ENCODE measurements at regions not wholly inside any gene's neighbourhood (a gene's known extent, or its start where the extent isn't known, plus 50 kb on each side); places are given as distances from the start of the nearest gene placed in this dataset.

DNA sequence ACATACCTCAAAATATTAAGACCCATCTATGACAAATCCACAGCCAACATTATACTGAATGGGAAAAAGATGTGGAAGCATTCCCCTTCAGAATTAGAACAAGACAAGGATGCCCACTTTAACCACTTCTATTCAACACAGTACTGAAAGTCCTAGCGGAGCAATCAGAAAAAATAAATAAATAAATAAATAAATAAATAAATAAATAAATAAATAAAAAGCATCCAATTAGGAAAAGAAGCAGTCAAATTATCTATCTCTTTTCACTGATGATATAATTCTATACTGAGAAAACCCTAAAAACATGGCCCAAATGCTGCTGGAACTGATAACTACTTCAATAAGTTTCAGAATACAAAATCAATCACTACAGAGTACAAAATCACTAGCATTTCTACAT lies 67.5 kb downstream of the PRR32 start:
- TF ChIP-seq, protein P1, sequence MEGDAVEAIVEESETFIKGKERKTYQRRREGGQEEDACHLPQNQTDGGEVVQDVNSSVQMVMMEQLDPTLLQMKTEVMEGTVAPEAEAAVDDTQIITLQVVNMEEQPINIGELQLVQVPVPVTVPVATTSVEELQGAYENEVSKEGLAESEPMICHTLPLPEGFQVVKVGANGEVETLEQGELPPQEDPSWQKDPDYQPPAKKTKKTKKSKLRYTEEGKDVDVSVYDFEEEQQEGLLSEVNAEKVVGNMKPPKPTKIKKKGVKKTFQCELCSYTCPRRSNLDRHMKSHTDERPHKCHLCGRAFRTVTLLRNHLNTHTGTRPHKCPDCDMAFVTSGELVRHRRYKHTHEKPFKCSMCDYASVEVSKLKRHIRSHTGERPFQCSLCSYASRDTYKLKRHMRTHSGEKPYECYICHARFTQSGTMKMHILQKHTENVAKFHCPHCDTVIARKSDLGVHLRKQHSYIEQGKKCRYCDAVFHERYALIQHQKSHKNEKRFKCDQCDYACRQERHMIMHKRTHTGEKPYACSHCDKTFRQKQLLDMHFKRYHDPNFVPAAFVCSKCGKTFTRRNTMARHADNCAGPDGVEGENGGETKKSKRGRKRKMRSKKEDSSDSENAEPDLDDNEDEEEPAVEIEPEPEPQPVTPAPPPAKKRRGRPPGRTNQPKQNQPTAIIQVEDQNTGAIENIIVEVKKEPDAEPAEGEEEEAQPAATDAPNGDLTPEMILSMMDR (IDR thresholded peaks at IDR 0.05; ENCODE audit: poor library complexity, severe bottlenecking) = no peak
- ATAC-seq (ENCODE audit: low read depth) (no peak), DNase-seq (ENCODE audit: low spot score) (no peak)
- no peaks in the 10 kb centered on the region for H3K27me3 ChIP-seq (ENCODE audit: insufficient read depth, poor library complexity, severe bottlenecking)
- H3K27ac ChIP-seq (ENCODE audit: poor library complexity, severe bottlenecking) = no peak overlapping the region
- H3K4me3 ChIP-seq (ENCODE audit: severe bottlenecking) = no peak overlapping the region
- H3K36me3 ChIP-seq (ENCODE audit: low read depth) = no peaks in the 10 kb centered on the region
- no peaks in the 10 kb centered on the region for H3K9me3 ChIP-seq (ENCODE audit: severe bottlenecking)
- no peaks in the 10 kb centered on the region for H3K4me1 ChIP-seq (ENCODE audit: insufficient read depth, poor library complexity, severe bottlenecking)

DNA sequence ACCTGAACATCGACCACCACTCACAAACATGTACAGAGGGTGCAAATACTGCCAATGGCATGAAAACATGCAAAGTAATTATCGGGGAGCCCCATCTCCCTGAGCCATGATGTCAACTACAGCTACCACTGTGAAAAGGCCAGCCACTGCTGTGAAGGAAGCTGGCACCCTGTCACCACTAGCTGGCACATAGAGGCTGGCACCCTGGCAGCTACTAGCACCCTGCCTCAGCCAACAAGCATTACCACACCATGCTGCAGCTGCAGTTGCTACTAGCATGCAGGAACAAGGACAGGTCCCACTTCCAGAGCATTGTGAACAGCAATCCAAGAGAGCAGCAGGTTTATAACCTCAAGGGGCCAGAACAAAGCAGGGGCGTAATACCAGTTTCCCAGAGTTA lies 81.4 kb downstream of the PRR32 start:
- no peaks in the 10 kb centered on the region for H3K4me1 ChIP-seq (ENCODE audit: insufficient read depth, poor library complexity, severe bottlenecking)
- H3K36me3 ChIP-seq (ENCODE audit: low read depth) = no peaks in the 10 kb centered on the region
- DNase-seq (ENCODE audit: low spot score) (no peak), ATAC-seq (ENCODE audit: low read depth) (no peak)
- TF ChIP-seq, protein P1 (IDR thresholded peaks at IDR 0.05; ENCODE audit: poor library complexity, severe bottlenecking) = no peak
- no peaks in the 10 kb centered on the region for H3K9me3 ChIP-seq (ENCODE audit: severe bottlenecking)
- no peak overlapping the region for H3K27ac ChIP-seq (ENCODE audit: poor library complexity, severe bottlenecking)
- H3K4me3 ChIP-seq (ENCODE audit: severe bottlenecking) = no peak overlapping the region
- no peaks in the 10 kb centered on the region for H3K27me3 ChIP-seq (ENCODE audit: insufficient read depth, poor library complexity, severe bottlenecking)

DNA sequence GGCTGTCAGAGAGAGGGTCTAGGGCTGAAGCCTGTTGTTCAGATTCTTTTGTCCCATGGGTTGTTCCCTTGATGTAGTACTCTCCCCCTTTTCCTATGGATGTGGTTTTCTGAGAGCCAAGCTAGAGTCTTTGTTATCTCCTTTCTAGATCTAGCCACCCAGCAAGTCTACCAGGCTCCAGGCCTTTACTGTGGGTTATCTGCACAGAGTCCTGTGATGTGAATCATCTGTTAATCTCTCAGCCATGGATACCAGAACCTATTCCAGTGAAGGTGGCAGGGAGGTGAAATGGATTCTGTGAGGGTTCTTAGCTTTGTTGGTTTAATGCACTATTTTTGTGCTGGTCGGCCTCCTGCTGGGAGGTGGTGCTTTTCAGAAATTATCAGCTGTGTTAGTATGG lies 109.5 kb downstream of the PRR32 start:
- Histone ChIP-seq H3K4me1 (ENCODE audit: insufficient read depth, poor library complexity, severe bottlenecking) (no peaks in the 10 kb centered on the region), H3K9me3 (ENCODE audit: severe bottlenecking) (no peaks in the 10 kb centered on the region), H3K27ac (ENCODE audit: poor library complexity, severe bottlenecking) (no peak overlapping the region), H3K27me3 (ENCODE audit: insufficient read depth, poor library complexity, severe bottlenecking) (no peaks in the 10 kb centered on the region), H3K4me3 (ENCODE audit: severe bottlenecking) (no peak overlapping the region), H3K36me3 (ENCODE audit: low read depth) (no peaks in the 10 kb centered on the region)
- DNase-seq (ENCODE audit: low spot score) (no peak), ATAC-seq (ENCODE audit: low read depth) (no peak)
- TF ChIP-seq, protein P1 (IDR thresholded peaks at IDR 0.05; ENCODE audit: poor library complexity, severe bottlenecking) = no peak

DNA sequence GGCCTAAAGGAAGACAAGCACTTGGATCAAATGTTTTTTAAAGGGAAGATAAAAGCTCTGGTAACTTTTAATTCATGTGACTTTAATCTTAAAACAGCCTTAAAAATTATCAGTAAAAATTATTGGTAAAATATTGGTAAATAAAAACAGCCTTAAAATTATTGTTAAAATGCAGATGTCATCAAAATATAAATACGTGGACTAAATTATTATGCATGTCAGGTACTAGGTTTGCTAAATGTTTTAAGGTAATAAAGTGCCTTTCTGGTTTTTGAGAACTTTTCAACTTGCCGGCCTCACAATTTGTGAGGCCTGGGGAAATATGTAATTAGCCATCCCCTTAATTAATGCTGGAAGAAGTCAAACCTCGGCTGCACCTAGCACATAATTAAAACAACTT lies 147.7 kb downstream of the PRR32 start:
- ATAC-seq (ENCODE audit: low read depth) = no peak
- Histone ChIP-seq H3K4me1 (ENCODE audit: insufficient read depth, poor library complexity, severe bottlenecking) (no peaks in the 10 kb centered on the region), H3K9me3 (ENCODE audit: severe bottlenecking) (no peaks in the 10 kb centered on the region), H3K27me3 (ENCODE audit: insufficient read depth, poor library complexity, severe bottlenecking) (no peaks in the 10 kb centered on the region), H3K36me3 (ENCODE audit: low read depth) (no peaks in the 10 kb centered on the region), H3K27ac (ENCODE audit: poor library complexity, severe bottlenecking) (no peak overlapping the region), H3K4me3 (ENCODE audit: severe bottlenecking) (no peak overlapping the region)
- TF ChIP-seq, protein P1 (IDR thresholded peaks at IDR 0.05; ENCODE audit: poor library complexity, severe bottlenecking) = no peak
- no peak for DNase-seq (ENCODE audit: low spot score)

DNA sequence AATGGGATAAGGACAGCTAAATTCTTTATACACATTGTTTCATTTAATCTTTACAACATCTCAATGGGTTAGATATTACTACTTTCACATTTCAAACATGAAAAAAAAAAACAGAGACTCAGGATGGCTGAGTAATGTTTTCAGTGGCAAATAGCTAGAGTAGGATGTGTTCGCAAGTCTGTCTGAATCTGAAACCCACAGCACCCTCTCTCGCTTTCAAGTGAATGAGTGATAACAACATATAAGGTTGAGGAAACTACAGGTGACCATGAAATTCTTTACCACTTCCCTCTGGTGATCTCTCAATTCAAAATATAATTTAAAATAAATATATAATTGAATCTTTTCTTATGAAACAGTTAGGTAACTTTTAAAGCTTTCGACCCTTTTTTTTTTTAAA lies 162.6 kb downstream of the PRR32 start:
- DNase-seq (ENCODE audit: low spot score) = no peak
- ATAC-seq (ENCODE audit: low read depth) = no peak
- H3K9me3 ChIP-seq (ENCODE audit: severe bottlenecking) = no peaks in the 10 kb centered on the region
- no peak overlapping the region for H3K4me3 ChIP-seq (ENCODE audit: severe bottlenecking)
- H3K4me1 ChIP-seq (ENCODE audit: insufficient read depth, poor library complexity, severe bottlenecking) = no peaks in the 10 kb centered on the region
- no peak overlapping the region for H3K27ac ChIP-seq (ENCODE audit: poor library complexity, severe bottlenecking)
- H3K36me3 ChIP-seq (ENCODE audit: low read depth) = no peaks in the 10 kb centered on the region
- TF ChIP-seq, protein P1 (IDR thresholded peaks at IDR 0.05; ENCODE audit: poor library complexity, severe bottlenecking) = no peak
- no peaks in the 10 kb centered on the region for H3K27me3 ChIP-seq (ENCODE audit: insufficient read depth, poor library complexity, severe bottlenecking)
